HEK293T (cell line): ENCODE measurements at regions not wholly inside any gene's neighbourhood (a gene's known extent, or its start where the extent isn't known, plus 50 kb on each side); places are given as distances from the start of the nearest gene placed in this dataset.

Source experiments
- BHLHE40 ChIP-seq: fragments of 450-650 bp; IDR thresholded peaks from 2 replicates; pipeline ENCODE4 v1.6.1; 2016; ENCODE audit warnings: mild to moderate bottlenecking, moderate library complexity, borderline replicate concordance
- CTBP1 ChIP-seq: fragments of 450-650 bp; IDR thresholded peaks from 2 replicates; pipeline ENCODE4 v1.6.1; 2016; ENCODE audit warnings: borderline replicate concordance
- ELF4 ChIP-seq: fragments of 450-650 bp; IDR thresholded peaks from 2 replicates; pipeline ENCODE4 v1.6.1; 2017; ENCODE audit warnings: antibody characterized with exemption
- FOXA1 ChIP-seq: fragments of 450-650 bp; IDR thresholded peaks from 2 replicates; pipeline ENCODE4 v1.6.1; 2016; ENCODE audit warnings: mild to moderate bottlenecking
- FOXK2 ChIP-seq: fragments of 450-650 bp; IDR thresholded peaks from 2 replicates; pipeline ENCODE4 v1.6.1; 2016; ENCODE audit warnings: mild to moderate bottlenecking
- HDGF ChIP-seq: fragments of 450-650 bp; IDR thresholded peaks from 2 replicates; pipeline ENCODE4 v1.6.1; 2017; ENCODE audit warnings: antibody characterized with exemption, borderline replicate concordance
- L3MBTL2 ChIP-seq: fragments of 450-650 bp; conservative IDR thresholded peaks from 2 replicates; pipeline ENCODE4 v1.6.1; 2016; ENCODE audit warnings: mild to moderate bottlenecking
- NFRKB ChIP-seq: fragments of 450-650 bp; IDR thresholded peaks from 2 replicates; pipeline ENCODE4 v1.6.1; 2016; ENCODE audit warnings: mild to moderate bottlenecking, moderate library complexity
- PKNOX1 ChIP-seq: fragments of 450-650 bp; IDR thresholded peaks from 2 replicates; pipeline ENCODE4 v1.6.1; 2016
- SUZ12 ChIP-seq: fragments of 450-650 bp; IDR thresholded peaks from 2 replicates; pipeline ENCODE4 v1.6.1; 2016; ENCODE audit warnings: mild to moderate bottlenecking
- TARDBP ChIP-seq: fragments of 450-650 bp; IDR thresholded peaks from 2 replicates; pipeline ENCODE4 v1.6.1; 2016
- ZNF384 ChIP-seq: fragments of 450-650 bp; IDR thresholded peaks from 2 replicates; pipeline ENCODE4 v1.6.1; 2016

- TF ChIP-seq FOXA1 = no peak
- TF ChIP-seq NFRKB = no peak
- TF ChIP-seq L3MBTL2 = no peak
- TF ChIP-seq TARDBP = no peak
- no peak for TF ChIP-seq SUZ12
- no peak for TF ChIP-seq PKNOX1
- TF ChIP-seq ZNF384 = no peak
- no peak for TF ChIP-seq ELF4
- TF ChIP-seq BHLHE40 = no peak
- no peak for TF ChIP-seq FOXK2
- TF ChIP-seq CTBP1 = no peak
- TF ChIP-seq HDGF = no peak
Observed at GRCh38 chr7:67553378-67553777, 556.7 kb downstream of the TYW1 start.
